ENCODE measurements at regions not wholly inside any gene's neighbourhood (a gene's known extent, or its start where the extent isn't known, plus 50 kb on each side); places are given as distances from the start of the nearest gene placed in this dataset.

- Histone ChIP-seq H3K9ac (no peak overlapping the region), H4K20me1 (ENCODE audit: insufficient read depth) (no peaks in the 10 kb centered on the region), H3K27ac (ENCODE audit: low read depth in 2 of 2, low read length in 1 of 2) (no peak overlapping the region), H3K9me3 (no peaks in the 10 kb centered on the region), H3K9me2 (no peaks in the 10 kb centered on the region), H3F3A (replicated peaks; ENCODE audit: insufficient read depth) (peaks cover 5% of the 10 kb centered on the region), H3K4me3 (ENCODE audit: low read depth in 2 of 2, low read length in 1 of 2) (no peak overlapping the region), H2AFZ (ENCODE audit: low read depth) (no peak overlapping the region), H3K36me3 (replicated peaks in 1 of 2; ENCODE audit: control insufficient read depth in 1 of 2, insufficient read depth in 2 of 2, low read length in 1 of 2) (no peaks in the 10 kb centered on the region), H3K79me2 (ENCODE audit: insufficient read depth) (no peaks in the 10 kb centered on the region), H3K4me1 (ENCODE audit: control insufficient read depth in 1 of 2, insufficient read depth in 2 of 2, low read depth in 1 of 2, low read length in 1 of 2) (peaks cover 0 to 10% of the 10 kb centered on the region in 2 experiments; a peak in 2 of 4 replicates), H3K4me2 (no peak overlapping the region), H3K27me3 (ENCODE audit: insufficient read depth) (no peaks in the 10 kb centered on the region)
- CTCF ChIA-PET: interaction anchor here (0.7 kb wide), 1 partner anchor 12 kb away, joined by 3 read pairs; no protein-coding TSS in a partner anchor
- POLR2A ChIA-PET: no interaction called here
- TF ChIP-seq TEAD4 (IDR thresholded peaks at IDR 0.05; ENCODE audit: borderline replicate concordance, insufficient read depth): no peak
- no peak for TF ChIP-seq TCF12 (IDR thresholded peaks at IDR 0.05)
- no peak for TF ChIP-seq REST (IDR thresholded peaks at IDR 0.05; ENCODE audit: low read depth, low read length)
- TF ChIP-seq GABPA (IDR thresholded peaks at IDR 0.05; ENCODE audit: low read depth): no peak
- TF ChIP-seq SIN3A (IDR thresholded peaks at IDR 0.05; ENCODE audit: borderline replicate concordance, low read depth, low read length): no peak
- no peak for TF ChIP-seq MXI1 (IDR thresholded peaks at IDR 0.05; ENCODE audit: low read depth, low read length)
- TF ChIP-seq NFIC (IDR thresholded peaks at IDR 0.05; ENCODE audit: borderline replicate concordance): no peak
- no peak for TF ChIP-seq ELF1 (IDR thresholded peaks at IDR 0.05)
- TF ChIP-seq PBX3 (IDR thresholded peaks at IDR 0.05): no peak
- no peak for TF ChIP-seq RCOR1 (IDR thresholded peaks at IDR 0.05; ENCODE audit: low read length)
- no peak for TF ChIP-seq JUND (IDR thresholded peaks at IDR 0.05)
- no peak for TF ChIP-seq SMC3 (IDR thresholded peaks at IDR 0.05; ENCODE audit: low read depth, low read length)
- no peak for TF ChIP-seq CTCF (IDR thresholded peaks at IDR 0.05)
- TF ChIP-seq YY1 (IDR thresholded peaks at IDR 0.05; ENCODE audit: low read depth): no peak
- no peak for TF ChIP-seq CHD2 (IDR thresholded peaks at IDR 0.05; ENCODE audit: low read length, partially characterized antibody)
- TF ChIP-seq ZBTB33 (IDR thresholded peaks at IDR 0.05; ENCODE audit: borderline replicate concordance, low read depth): no peak
- no peak for TF ChIP-seq POLR2AphosphoS5 (IDR thresholded peaks at IDR 0.05; ENCODE audit: low read depth, low read length)
- 8% methylated on average over 2 of the region's 2 CpGs for WGBS (ENCODE audit: low lambda C conversion rate)
- no peak for DNase-seq
Measured at GRCh38 chr5:136726506-136726905, 361.2 kb upstream of the TRPC7 start.

All from SK-N-SH (cell line).